ENCODE measurements at regions not wholly inside any gene's neighbourhood (a gene's known extent, or its start where the extent isn't known, plus 50 kb on each side); places are given as distances from the start of the nearest gene placed in this dataset.

GRCh38 chr11:69931994-69932910 is 113.0 kb upstream of the FGF3 start:
- ChIA-PET POLR2A (no interaction called here), SMC1A (ENCODE audit: uncharacterized antibody, unreplicated experiment) (no interaction called here), CTCF (interaction anchor here (0.6 kb wide), 1 partner anchor 21 kb away, joined by 4 read pairs; no protein-coding TSS in a partner anchor), RAD21 (ENCODE audit: unreplicated experiment) (no interaction called here)
- Histone ChIP-seq H3K4me2 (ENCODE audit: control insufficient read depth, insufficient read depth) (no peak overlapping the region), H3K4me3 (no peak overlapping the region), H3K4me1 (ENCODE audit: control insufficient read depth, insufficient read depth, low read length) (no peaks in the 10 kb centered on the region), H3K79me2 (ENCODE audit: control insufficient read depth, insufficient read depth, low read length) (no peaks in the 10 kb centered on the region), H3K27ac (ENCODE audit: control insufficient read depth, insufficient read depth) (no peak overlapping the region), H4K20me1 (ENCODE audit: control insufficient read depth, insufficient read depth) (no peaks in the 10 kb centered on the region), H2AFZ (ENCODE audit: control insufficient read depth, low read depth, low read length) (no peak overlapping the region), H3K9me3 (replicated peaks; ENCODE audit: control insufficient read depth, insufficient read depth, low read length) (no peaks in the 10 kb centered on the region), H3K9ac (ENCODE audit: control insufficient read depth, insufficient read depth, low read length) (no peak overlapping the region), H3K27me3 (replicated peaks in 1 of 2; ENCODE audit: control insufficient read depth in 2 of 2, insufficient read depth in 2 of 2, low read length in 1 of 2) (peaks cover 0 to 4% of the 10 kb centered on the region in 2 experiments; a peak in 3 of 4 replicates), H3K36me3 (ENCODE audit: control insufficient read depth in 2 of 2, insufficient read depth in 2 of 2, low read length in 1 of 2) (no peaks in the 10 kb centered on the region)
- intact Hi-C loops (cut with micrococcal nuclease; ENCODE audit: unreplicated experiment) (no loop called here), in situ Hi-C loops (cut with MboI) (no loop called here)
- ATAC-seq (no peak), DNase-seq (ENCODE audit: low read depth, low spot score) (no peak), FAIRE-seq (no peak)
- TF ChIP-seq RAD21 (IDR thresholded peaks at IDR 0.05; ENCODE audit: insufficient read depth, low read depth, low read length) (no peak), USF2 (IDR thresholded peaks at IDR 0.05; ENCODE audit: borderline replicate concordance, low read depth, low read length) (no peak)
- 17% methylated on average over 11 of the region's 11 CpGs for WGBS (ENCODE audit: insufficient coverage, insufficient replicate concordance, low lambda C conversion rate, missing lambda C conversion rate)
- BruUV-seq (replicated peaks) = no TSS peak

- in situ Hi-C loops (cut with MboI) = no loop called here
- Histone ChIP-seq H3K27me3 (replicated peaks in 1 of 2; ENCODE audit: control insufficient read depth in 2 of 2, insufficient read depth in 2 of 2, low read length in 1 of 2) (peaks cover 0 to 4% of the 10 kb centered on the region in 2 experiments; a peak in 2 of 4 replicates), H3K9ac (ENCODE audit: control insufficient read depth, insufficient read depth, low read length) (no peak overlapping the region), H3K4me3 (no peak overlapping the region), H4K20me1 (ENCODE audit: control insufficient read depth, insufficient read depth) (no peaks in the 10 kb centered on the region), H3K36me3 (ENCODE audit: control insufficient read depth in 2 of 2, insufficient read depth in 2 of 2, low read length in 1 of 2) (no peaks in the 10 kb centered on the region), H3K27ac (ENCODE audit: control insufficient read depth, insufficient read depth) (no peak overlapping the region), H2AFZ (ENCODE audit: control insufficient read depth, low read depth, low read length) (no peak overlapping the region), H3K9me3 (replicated peaks; ENCODE audit: control insufficient read depth, insufficient read depth, low read length) (no peaks in the 10 kb centered on the region), H3K79me2 (ENCODE audit: control insufficient read depth, insufficient read depth, low read length) (no peaks in the 10 kb centered on the region), H3K4me1 (ENCODE audit: control insufficient read depth, insufficient read depth, low read length) (no peaks in the 10 kb centered on the region), H3K4me2 (ENCODE audit: control insufficient read depth, insufficient read depth) (no peak overlapping the region)
- TF ChIP-seq NR2C1 (IDR thresholded peaks at IDR 0.05) (no peak), KDM1A (IDR thresholded peaks at IDR 0.05; ENCODE audit: borderline replicate concordance) (no peak), ZNF687 (IDR thresholded peaks at IDR 0.05) (no peak), TCF12 (IDR thresholded peaks at IDR 0.05; ENCODE audit: low read depth, low read length) (no peak), SMARCA5 (IDR thresholded peaks at IDR 0.05) (no peak)
- ChIA-PET CTCF (no interaction called here), RAD21 (ENCODE audit: unreplicated experiment) (no interaction called here), SMC1A (ENCODE audit: uncharacterized antibody, unreplicated experiment) (no interaction called here), POLR2A (interaction anchor here (0.7 kb wide), 1 partner anchor 248 kb away, joined by 4 read pairs; no protein-coding TSS in a partner anchor)
- 65% methylated on average over 13 of the region's 13 CpGs for WGBS (ENCODE audit: insufficient coverage, insufficient replicate concordance, low lambda C conversion rate, missing lambda C conversion rate)
- ATAC-seq (no peak), DNase-seq (ENCODE audit: low read depth, low spot score) (no peak), FAIRE-seq (no peak)
- intact Hi-C loops (cut with micrococcal nuclease; ENCODE audit: unreplicated experiment) = no loop called here
- BruUV-seq (replicated peaks) = no TSS peak
These were observed 115.8 kb upstream of the FGF3 start for GRCh38 chr11:69934861-69935494.

All from GM12878 (cell line).